GM23338 (cell line): ENCODE measurements at regions not wholly inside any gene's neighbourhood (a gene's known extent, or its start where the extent isn't known, plus 50 kb on each side); places are given as distances from the start of the nearest gene placed in this dataset. TPM values are rescaled to one million over a fixed set of nuclear protein-coding genes. Genes with fewer than 3 reads are reported as not detected.

Experiments
- ATAC-seq: fragments of 200-7000 bp; cut with Tn5 transposase; 3 replicates; pipeline ENCODE4 v1.9.1; 2020
- DNase-seq: peaks from one replicate; pipeline ENCODE4 v3.0.0-alpha.2; 2015; ENCODE audit warnings: low spot score
- H2AFZ ChIP-seq: fragments of 200-600 bp; sonication (generic); 2 replicates; pipeline ENCODE4 v1.8.0; 2016; ENCODE audit warnings: antibody characterized with exemption, mild to moderate bottlenecking, moderate library complexity
- H3F3A ChIP-seq: fragments of 200-600 bp; sonication (generic); replicated peaks from 2 replicates; pipeline ENCODE4 v1.8.0; 2017; ENCODE audit warnings: antibody characterized with exemption, mixed run types, low read depth
- H3K27ac ChIP-seq: fragments of 200-600 bp; sonication (generic); 2 replicates; pipeline ENCODE4 v1.6.1; 2016; ENCODE audit warnings: low read depth
- H3K27me3 ChIP-seq: fragments of 200-600 bp; sonication (generic); 2 replicates; pipeline ENCODE4 v1.8.0; 2016; ENCODE audit warnings: mild to moderate bottlenecking, mixed run types, moderate library complexity; ENCODE audit not compliant: insufficient read depth
- H3K36me3 ChIP-seq: fragments of 200-600 bp; sonication (generic); 2 replicates; pipeline ENCODE4 v1.8.0; 2016; ENCODE audit warnings: mild to moderate bottlenecking; ENCODE audit not compliant: insufficient read depth
- H3K4me1 ChIP-seq: fragments of 200-600 bp; sonication (generic); 2 replicates; pipeline ENCODE4 v1.8.0; 2016; ENCODE audit warnings: mild to moderate bottlenecking, moderate library complexity; ENCODE audit not compliant: insufficient read depth
- H3K4me2 ChIP-seq: fragments of 200-600 bp; sonication (generic); 2 replicates; pipeline ENCODE4 v1.7.1; 2017; ENCODE audit warnings: mixed run types
- H3K4me3 ChIP-seq: fragments of 200-600 bp; sonication (generic); 2 replicates; pipeline ENCODE4 v1.6.1; 2016; ENCODE audit warnings: mixed run types
- H3K79me2 ChIP-seq: fragments of 200-600 bp; sonication (generic); replicated peaks from 2 replicates; pipeline ENCODE4 v1.8.0; 2017; ENCODE audit warnings: mild to moderate bottlenecking; ENCODE audit not compliant: insufficient read depth
- H3K9me2 ChIP-seq: fragments of 200-600 bp; sonication (generic); 2 replicates; pipeline ENCODE4 v1.8.0; 2017; ENCODE audit not compliant: insufficient read depth
- H4K20me1 ChIP-seq: fragments of 200-600 bp; sonication (generic); replicated peaks from 2 replicates; pipeline ENCODE4 v1.8.0; 2017; ENCODE audit warnings: mild to moderate bottlenecking; ENCODE audit not compliant: insufficient read depth
- H3K27ac Mint-ChIP-seq: 2 replicates; pipeline ENCODE4 v1.8.0; 2020; ENCODE audit warnings: inconsistent platforms, mild to moderate bottlenecking, moderate library complexity, mixed read lengths
- H3K27me3 Mint-ChIP-seq: 3 replicates; pipeline ENCODE4 v1.8.0; 2022; ENCODE audit warnings: low read depth, mild to moderate bottlenecking, moderate library complexity, mixed read lengths, inconsistent platforms; ENCODE audit not compliant: insufficient read depth, poor library complexity
- H3K36me3 Mint-ChIP-seq: 3 replicates; pipeline ENCODE4 v1.8.0; 2021; ENCODE audit warnings: low read depth, mild to moderate bottlenecking, inconsistent platforms, moderate library complexity, mixed read lengths
- H3K4me1 Mint-ChIP-seq: 3 replicates; pipeline ENCODE4 v1.8.0; 2020; ENCODE audit warnings: mild to moderate bottlenecking, inconsistent platforms, mixed read lengths
- H3K4me3 Mint-ChIP-seq: 3 replicates; pipeline ENCODE4 v1.8.0; 2021; ENCODE audit warnings: moderate library complexity, mild to moderate bottlenecking, inconsistent platforms, mixed read lengths
- H3K9me3 Mint-ChIP-seq: 3 replicates; pipeline ENCODE4 v1.8.0; 2020; ENCODE audit warnings: moderate library complexity, mild to moderate bottlenecking, inconsistent platforms, mixed read lengths
- ETS1 ChIP-seq: IDR thresholded peaks from 2 replicates; pipeline ENCODE4 v1.6.1; 2016; ENCODE audit warnings: antibody characterized with exemption
- JUNB ChIP-seq: IDR thresholded peaks from one replicate; pipeline ENCODE4 v1.6.1; 2016; ENCODE audit warnings: antibody characterized with exemption; ENCODE audit not compliant: unreplicated experiment
- small RNA-seq: library from RNA; depleted of rRNA; stranded (forward); fragments of <200 nt; gene quantifications from one replicate; pipeline ENCODE3, GENCODE V24; 2014; ENCODE audit warnings: low replicate concordance

GRCh38 chrX:126456136-126456535, 96.5 kb downstream of the DCAF12L1 start (continued):
- no peak for TF ChIP-seq ETS1

GRCh38 chrX:126448681-126449080, 103.9 kb downstream of the DCAF12L1 start:
- Mint-ChIP-seq H3K27me3 (no peaks in the 10 kb centered on the region), H3K9me3 (peaks cover 9% of the 10 kb centered on the region; the same call in 1 of the 3 replicates), H3K36me3 (peaks cover 7% of the 10 kb centered on the region; the same call in 2 of the 3 replicates), H3K4me3 (no peak overlapping the region), H3K27ac (no peak overlapping the region), H3K4me1 (no peaks in the 10 kb centered on the region)
- peaks cover 73% of the 10 kb centered on the region for H3K79me2 ChIP-seq
- H3K4me1 ChIP-seq, result no peaks in the 10 kb centered on the region
- no peaks in the 10 kb centered on the region for H3K36me3 ChIP-seq
- ATAC-seq, result no peak
- H4K20me1 ChIP-seq, result no peaks in the 10 kb centered on the region
- H3K27me3 ChIP-seq, result no peaks in the 10 kb centered on the region
- no peak for TF ChIP-seq JUNB
- no peaks in the 10 kb centered on the region for H3K9me2 ChIP-seq
- no peak overlapping the region for H3K4me3 ChIP-seq
- no peak overlapping the region for H3K4me2 ChIP-seq
- DNase-seq, result no peak
- no peak overlapping the region for H3K27ac ChIP-seq
- H3F3A ChIP-seq, result no peaks in the 10 kb centered on the region
- H2AFZ ChIP-seq, result no peak overlapping the region

Small RNA genes in the stretch of these regions (small RNA-seq; reads per million reads assigned to genes)
- gene MTND4LP1, result not detected
